ENCODE measurements at regions not wholly inside any gene's neighbourhood (a gene's known extent, or its start where the extent isn't known, plus 50 kb on each side); places are given as distances from the start of the nearest gene placed in this dataset.

DNA sequence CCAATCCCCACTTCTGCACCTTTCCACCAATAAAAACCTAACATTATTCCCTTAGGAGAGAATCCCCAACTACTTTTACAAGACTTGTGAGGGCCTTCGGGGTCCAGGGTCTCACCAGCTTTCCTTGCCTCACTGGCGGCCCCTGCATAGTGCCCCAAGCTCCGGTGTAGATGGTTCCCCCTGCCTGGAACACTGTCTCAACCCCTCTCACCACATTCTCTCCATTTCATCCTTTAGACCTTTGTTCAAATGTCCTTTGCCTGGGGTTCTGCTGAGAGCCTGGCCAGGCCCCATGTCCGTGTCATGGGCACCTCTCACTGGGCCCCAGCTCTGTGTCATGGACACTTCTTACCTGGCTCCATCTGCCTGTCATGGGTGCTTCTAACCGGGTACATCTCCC lies 64.5 kb upstream of the SORCS3 start:
- DNase-seq (ENCODE audit: low read depth) = no peak

- DNase-seq (ENCODE audit: low read depth) = no peak
Measured at GRCh38 chr10:104577163-104577562, 63.9 kb upstream of the SORCS3 start.

- no peak for DNase-seq (ENCODE audit: low read depth)
Measured at GRCh38 chr10:104577861-104578521, 63.1 kb upstream of the SORCS3 start.

DNA sequence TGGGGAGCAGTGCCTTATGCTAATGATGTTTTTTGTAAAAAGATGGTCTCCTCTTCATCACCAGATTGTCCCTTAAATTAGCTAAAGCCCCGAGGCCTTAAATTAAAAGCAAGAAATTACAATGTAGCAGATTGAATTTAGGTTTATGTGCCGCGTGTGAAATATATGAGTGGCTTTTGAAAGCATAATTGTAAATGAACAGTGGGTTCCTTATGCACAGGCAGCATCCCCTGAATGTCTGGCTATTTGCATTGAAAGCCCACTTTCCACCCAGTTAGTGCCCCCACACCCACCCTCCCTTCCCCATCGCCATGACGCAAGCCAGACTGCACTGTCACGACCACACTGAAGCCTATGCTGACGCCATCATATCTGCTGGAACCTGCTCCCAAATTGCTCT lies 62.4 kb upstream of the SORCS3 start:
- DNase-seq (ENCODE audit: low read depth) = no peak

DNA sequence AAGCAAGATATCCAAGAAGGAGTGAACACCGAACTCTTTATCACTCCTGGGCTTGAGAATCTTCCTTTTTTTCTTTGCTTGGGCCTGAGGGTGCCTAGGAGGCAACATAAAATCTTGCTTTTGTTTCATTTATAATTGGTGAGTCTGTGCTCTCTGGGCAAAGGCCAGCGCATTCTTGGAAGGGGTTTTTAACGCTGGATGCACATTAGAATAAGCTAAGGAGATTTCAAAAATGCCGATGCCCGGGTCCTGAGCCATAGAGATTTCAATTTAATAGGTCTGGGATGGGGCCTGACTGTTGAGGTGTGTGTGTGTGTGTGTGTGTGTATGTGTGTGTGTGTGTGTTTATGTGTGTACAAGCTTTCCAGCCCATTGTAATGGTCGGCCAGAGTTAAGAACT lies 62.0 kb upstream of the SORCS3 start:
- no peak for DNase-seq (ENCODE audit: low read depth)

DNA sequence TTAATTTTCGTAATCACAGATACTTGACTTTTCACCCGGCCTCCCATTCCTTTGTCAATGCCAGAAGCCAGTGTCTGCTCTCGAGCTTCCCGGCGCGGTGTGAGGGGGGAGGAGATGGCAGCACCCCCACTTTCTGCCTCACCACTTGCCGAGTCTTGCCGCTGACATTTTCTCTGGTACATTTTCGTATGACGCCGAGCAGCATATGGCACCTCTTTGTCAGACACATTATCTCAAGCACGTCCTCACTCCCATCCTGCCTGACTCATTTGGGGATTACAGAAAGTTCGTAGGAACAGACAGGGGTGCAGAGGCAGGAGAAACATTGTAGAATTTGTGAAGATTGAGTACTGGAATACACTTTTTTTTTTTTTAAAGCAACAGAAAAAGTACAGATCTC lies 60.8 kb upstream of the SORCS3 start:
- no peak for DNase-seq (ENCODE audit: low read depth)

DNA sequence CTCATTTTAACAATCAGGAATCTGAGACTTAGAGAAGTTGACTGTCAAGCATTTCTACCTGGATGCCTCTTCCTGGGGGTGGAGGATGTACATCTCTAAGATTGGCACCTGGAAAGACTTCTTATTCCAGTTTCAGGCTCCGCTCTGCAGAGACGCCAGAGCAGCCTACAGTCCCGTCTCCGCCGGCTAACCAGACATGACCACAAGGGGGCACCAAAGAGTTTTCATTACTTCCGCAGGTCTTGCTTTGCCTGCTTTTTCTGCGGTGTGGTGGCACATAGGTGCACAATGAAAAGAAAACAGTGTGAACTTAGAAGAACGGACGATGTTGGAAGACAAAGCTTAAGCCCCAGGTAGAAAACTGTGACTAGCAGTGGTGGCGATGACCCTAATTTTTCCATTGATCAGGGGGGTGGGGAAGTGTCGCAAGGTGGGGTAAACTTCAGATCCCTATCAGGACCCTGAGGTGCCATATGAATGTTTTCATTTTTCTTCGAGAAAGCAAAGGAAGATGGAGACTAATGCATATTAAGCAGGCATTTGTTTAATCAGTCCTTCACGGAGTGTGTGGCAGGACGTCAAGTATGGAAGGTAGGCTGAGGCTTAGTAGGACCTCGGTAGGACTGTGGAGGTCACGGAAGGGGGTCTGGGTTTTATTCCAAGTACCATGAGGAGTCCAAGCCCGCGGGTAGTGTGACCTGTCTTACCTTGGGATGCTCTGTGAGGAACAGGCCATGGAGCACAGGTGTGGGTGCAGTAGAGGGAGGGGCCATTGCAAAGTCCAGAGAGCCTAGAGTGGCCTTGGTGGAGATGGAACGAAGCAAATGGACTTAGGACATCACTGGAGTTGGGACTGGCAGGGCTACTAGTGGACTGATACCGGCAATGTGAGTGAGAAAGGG lies 60.1 kb upstream of the SORCS3 start:
- peak; percentile 47 for DNase-seq (ENCODE audit: low read depth)

DNA sequence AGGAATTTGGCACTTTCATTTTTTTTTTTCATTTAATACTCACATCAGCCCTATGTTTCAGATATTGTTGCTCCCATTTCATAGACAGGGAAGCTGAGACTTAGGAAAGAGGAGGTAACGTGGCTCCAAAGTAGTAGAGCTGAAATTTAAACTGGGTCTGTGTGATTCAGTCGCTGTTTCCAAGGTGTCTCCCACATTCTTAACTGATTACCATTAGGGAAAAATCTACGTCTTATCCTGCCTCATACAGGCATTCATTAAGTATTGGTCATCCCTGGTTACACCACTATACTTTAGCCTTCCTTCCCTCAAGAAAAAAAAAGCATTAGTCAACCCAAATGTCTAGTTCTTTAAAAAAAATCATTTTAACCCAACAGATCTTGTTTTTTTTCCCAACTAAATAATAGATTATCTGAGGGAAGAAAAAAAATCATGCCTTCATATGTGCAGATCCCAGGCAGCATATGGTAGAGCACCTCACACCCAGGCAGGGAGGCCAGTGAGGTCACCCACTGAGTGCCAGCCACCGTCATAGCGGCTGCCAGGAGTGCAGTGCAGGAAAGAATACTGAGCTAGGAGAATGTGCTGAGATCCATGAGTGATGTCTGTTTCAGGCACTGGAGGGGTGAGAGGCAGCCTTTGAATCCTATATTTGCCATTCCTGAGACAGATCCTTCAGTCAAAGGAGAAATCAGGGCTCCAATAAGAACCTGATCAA lies 59.0 kb upstream of the SORCS3 start:
- DNase-seq (ENCODE audit: low read depth) = no peak

- no peak for DNase-seq (ENCODE audit: low read depth)
Measured at GRCh38 chr10:104582602-104582951, 58.5 kb upstream of the SORCS3 start.

- DNase-seq (ENCODE audit: low read depth) = no peak
Measured at GRCh38 chr10:104582966-104583365, 58.1 kb upstream of the SORCS3 start.

- no peak for DNase-seq (ENCODE audit: low read depth)
Measured at GRCh38 chr10:104584541-104584940, 56.5 kb upstream of the SORCS3 start.

DNA sequence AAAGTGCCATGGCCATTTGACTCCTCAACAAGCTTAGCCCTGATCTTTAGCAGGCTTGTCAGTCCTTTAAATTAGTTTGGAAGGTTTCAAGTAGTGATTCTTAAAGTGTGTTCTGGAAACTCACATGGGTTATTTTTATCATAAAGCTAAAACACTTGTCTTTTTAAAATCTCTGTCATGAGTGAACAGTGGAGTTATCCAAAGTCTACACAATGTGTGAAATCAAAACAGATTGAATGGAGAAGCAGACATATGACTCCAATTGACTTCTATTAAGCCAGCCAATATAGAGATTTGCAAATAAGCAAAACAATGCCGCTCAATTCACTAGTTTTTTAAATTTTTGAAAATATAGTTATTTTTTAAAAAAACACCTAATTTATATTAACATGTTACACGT lies 53.3 kb upstream of the SORCS3 start:
- no peak for DNase-seq (ENCODE audit: low read depth)

DNA sequence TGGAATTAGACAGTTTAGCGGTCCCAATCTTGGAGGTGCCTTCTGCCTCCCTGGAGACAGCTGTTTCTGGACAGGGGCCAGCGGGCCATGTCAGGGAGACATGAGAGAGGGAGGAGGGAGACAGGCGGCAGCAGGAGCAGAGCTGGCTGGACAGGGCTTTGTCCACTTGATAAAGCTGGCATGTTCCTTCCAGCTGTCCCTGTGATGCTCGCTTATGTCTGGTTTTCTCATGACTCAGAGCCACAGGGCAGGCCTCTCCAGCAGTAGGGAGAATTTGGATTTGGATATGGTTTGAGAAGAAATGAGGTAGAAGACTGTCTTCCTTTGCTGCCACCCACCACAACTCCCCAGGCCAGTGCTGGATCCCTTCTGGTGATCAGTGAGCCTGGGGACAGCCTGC lies 51.7 kb upstream of the SORCS3 start:
- no peak for DNase-seq (ENCODE audit: low read depth)

GRCh38 chr10:104589871-104590270 lies 51.2 kb upstream of the SORCS3 start:
- no peak for DNase-seq (ENCODE audit: low read depth)

Data from activated gamma-delta T cell treated with anti-CD3 and anti-CD28 coated beads, Interleukin-2, amount 50 U/mL, for 16 hours (primary cell).